GM12874 (cell line): ENCODE measurements at regions not wholly inside any gene's neighbourhood (a gene's known extent, or its start where the extent isn't known, plus 50 kb on each side); places are given as distances from the start of the nearest gene placed in this dataset.

Experiments used
- CTCF ChIP-seq: IDR thresholded peaks from 2 replicates; pipeline ENCODE4 v1.5.1; 2011; ENCODE audit warnings: low read depth, mild to moderate bottlenecking, control low read depth, low read length, moderate library complexity; ENCODE audit not compliant: insufficient read depth

GRCh38 chr21:16571594-16571993, 841.8 kb downstream of the USP25 start:
- TF ChIP-seq CTCF = no peak

GRCh38 chr21:16572032-16572431, 842.2 kb downstream of the USP25 start:
- no peak for TF ChIP-seq CTCF

GRCh38 chr21:16573578-16573977, 843.8 kb downstream of the USP25 start:
- TF ChIP-seq CTCF = no peak

DNA sequence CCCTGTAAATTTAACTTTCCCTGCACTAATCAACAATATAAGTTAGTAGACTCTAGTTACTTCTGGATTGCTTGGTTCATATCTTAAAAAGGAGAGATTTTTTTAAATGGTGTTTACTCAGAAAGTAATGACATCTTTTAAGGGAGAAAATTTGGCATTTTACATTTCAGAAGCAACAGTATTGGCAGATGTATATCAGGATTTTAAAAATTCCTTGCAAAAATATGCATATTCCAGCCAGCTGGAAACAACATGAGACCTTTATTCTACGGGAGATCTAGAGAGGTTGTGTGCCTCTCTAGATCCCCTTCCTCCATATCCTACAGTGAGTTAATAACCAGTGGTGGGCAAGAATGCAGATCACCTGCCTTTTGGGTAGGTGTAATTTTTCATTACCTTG, 848.2 kb downstream of the USP25 start:
- no peak for TF ChIP-seq CTCF

GRCh38 chr21:16578912-16579311, 849.1 kb downstream of the USP25 start:
- no peak for TF ChIP-seq CTCF

DNA sequence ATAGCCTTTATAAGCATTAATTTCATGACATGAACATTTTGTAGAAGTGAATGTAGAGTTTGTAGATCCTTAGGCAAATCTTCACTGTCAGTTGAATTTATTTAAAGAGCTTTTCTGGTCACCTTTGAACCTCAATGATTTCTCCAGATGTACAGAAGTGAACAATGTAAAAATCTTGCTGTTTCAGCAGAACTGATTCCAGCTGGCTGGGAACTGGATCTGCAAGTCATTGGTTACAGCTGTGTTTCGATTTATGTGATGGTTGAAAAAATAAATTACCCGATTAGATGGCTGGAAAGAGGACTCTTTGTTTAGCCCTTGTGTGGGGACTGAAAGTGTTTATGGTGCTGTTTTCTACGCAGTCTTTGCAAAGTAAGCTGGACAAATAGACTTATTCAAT, 849.8 kb downstream of the USP25 start:
- no peak for TF ChIP-seq CTCF

- TF ChIP-seq CTCF = no peak
Measured at GRCh38 chr21:16580661-16581060, 850.9 kb downstream of the USP25 start.

- TF ChIP-seq CTCF = no peak
Measured at GRCh38 chr21:16583556-16583955, 853.8 kb downstream of the USP25 start.
